ENCODE measurements at regions not wholly inside any gene's neighbourhood (a gene's known extent, or its start where the extent isn't known, plus 50 kb on each side); places are given as distances from the start of the nearest gene placed in this dataset.

DNA sequence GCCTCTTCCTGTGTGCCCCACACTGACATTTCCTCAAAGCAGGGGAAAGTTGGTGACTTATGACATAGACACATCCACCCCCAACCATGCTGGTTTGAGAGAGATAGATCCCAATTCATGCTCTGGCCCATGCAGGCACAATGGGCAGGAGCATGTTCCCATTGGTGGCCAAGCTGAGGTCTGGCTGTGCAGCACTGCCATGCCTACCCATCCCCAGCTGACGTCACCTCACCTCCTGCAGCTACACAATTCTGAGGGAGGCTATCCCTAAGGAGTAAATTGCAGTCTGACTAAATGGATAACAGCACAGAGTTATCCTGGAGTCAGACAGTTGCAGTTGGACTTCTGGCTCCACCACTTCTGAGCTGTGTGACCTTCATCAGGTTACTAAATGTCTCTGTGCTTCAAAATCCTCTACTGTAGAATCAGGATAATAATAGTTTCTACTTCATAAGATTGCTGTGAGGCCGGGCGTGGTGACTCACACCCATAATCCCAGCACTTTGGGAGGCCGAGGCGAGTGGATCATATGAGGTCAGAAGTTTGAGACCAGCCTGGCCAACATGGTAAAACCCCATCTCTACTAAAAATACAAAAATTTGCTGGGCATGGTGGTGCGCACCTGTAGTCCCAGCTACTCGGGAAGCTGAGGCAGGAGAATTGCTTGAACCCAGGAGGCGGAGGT, 323.9 kb downstream of the BCL11B start:
- FAIRE-seq: no peak
- peaks cover 13% of the 10 kb centered on the region for H3K27me3 Mint-ChIP-seq (ENCODE audit: low read depth, unreplicated experiment)
- no peak overlapping the region for H3K27ac ChIP-seq (ENCODE audit: low read depth, low read length)
- H3K27me3 ChIP-seq (ENCODE audit: insufficient read depth, low read length): no peaks in the 10 kb centered on the region
- H3K9me3 Mint-ChIP-seq (ENCODE audit: unreplicated experiment): peaks cover 8% of the 10 kb centered on the region
- peaks cover 5% of the 10 kb centered on the region for H3K4me1 Mint-ChIP-seq (ENCODE audit: low read depth, unreplicated experiment)
- H3K4me1 ChIP-seq (ENCODE audit: insufficient read depth, low read length): peaks cover 7% of the 10 kb centered on the region
- no peaks in the 10 kb centered on the region for H3K79me2 ChIP-seq (ENCODE audit: insufficient read depth, low read length)
- H3K36me3 ChIP-seq (ENCODE audit: insufficient read depth, low read length): no peaks in the 10 kb centered on the region
- H3K4me3 ChIP-seq (ENCODE audit: insufficient read depth, low read depth, low read length): no peak overlapping the region
- H3K4me3 Mint-ChIP-seq (ENCODE audit: unreplicated experiment): no peak overlapping the region
- H3K4me2 ChIP-seq (ENCODE audit: low read length): no peak overlapping the region
- TF ChIP-seq, protein P1, sequence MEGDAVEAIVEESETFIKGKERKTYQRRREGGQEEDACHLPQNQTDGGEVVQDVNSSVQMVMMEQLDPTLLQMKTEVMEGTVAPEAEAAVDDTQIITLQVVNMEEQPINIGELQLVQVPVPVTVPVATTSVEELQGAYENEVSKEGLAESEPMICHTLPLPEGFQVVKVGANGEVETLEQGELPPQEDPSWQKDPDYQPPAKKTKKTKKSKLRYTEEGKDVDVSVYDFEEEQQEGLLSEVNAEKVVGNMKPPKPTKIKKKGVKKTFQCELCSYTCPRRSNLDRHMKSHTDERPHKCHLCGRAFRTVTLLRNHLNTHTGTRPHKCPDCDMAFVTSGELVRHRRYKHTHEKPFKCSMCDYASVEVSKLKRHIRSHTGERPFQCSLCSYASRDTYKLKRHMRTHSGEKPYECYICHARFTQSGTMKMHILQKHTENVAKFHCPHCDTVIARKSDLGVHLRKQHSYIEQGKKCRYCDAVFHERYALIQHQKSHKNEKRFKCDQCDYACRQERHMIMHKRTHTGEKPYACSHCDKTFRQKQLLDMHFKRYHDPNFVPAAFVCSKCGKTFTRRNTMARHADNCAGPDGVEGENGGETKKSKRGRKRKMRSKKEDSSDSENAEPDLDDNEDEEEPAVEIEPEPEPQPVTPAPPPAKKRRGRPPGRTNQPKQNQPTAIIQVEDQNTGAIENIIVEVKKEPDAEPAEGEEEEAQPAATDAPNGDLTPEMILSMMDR (IDR thresholded peaks at IDR 0.05; ENCODE audit: insufficient read depth, low read depth, low read length): no peak
- TF ChIP-seq EZH2 (IDR thresholded peaks at IDR 0.05; ENCODE audit: insufficient read depth, low read length): no peak
- no peaks in the 10 kb centered on the region for H4K20me1 ChIP-seq (ENCODE audit: insufficient read depth, low read length)
- no peaks in the 10 kb centered on the region for H3K9me3 ChIP-seq (ENCODE audit: insufficient read depth, low read depth, low read length)
- H3K27ac Mint-ChIP-seq (ENCODE audit: unreplicated experiment): no peak overlapping the region
- no peaks in the 10 kb centered on the region for H3K36me3 Mint-ChIP-seq (ENCODE audit: low read depth, unreplicated experiment)
- no peak overlapping the region for H2AFZ ChIP-seq (ENCODE audit: low read depth, low read length)
- no peak overlapping the region for H3K9ac ChIP-seq (ENCODE audit: low read length)
- no peak for DNase-seq (ENCODE audit: low read depth)

DNA sequence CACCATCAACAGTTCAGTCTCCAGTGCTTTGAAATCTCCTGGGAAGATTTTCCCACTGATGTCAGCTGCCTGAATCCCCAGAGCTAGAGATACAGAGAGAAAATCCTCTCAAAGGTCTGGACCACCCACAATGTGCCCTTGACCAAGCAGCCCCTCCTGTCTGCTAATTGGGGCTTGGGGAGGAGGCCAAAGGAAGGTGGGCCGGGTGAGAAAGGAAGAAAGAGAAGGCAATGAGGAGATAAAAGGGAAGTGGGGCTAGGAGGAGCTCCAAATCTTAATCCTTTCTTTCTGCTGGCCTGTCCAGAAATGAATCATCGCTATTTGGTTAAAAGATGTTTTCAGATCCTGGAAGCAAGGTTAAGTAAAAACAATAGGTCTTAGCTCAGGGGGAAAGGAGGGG, 322.9 kb downstream of the BCL11B start:
- Mint-ChIP-seq H3K4me1 (ENCODE audit: low read depth, unreplicated experiment) (peaks cover 6% of the 10 kb centered on the region), H3K27me3 (ENCODE audit: low read depth, unreplicated experiment) (peaks cover 13% of the 10 kb centered on the region), H3K4me3 (ENCODE audit: unreplicated experiment) (no peak overlapping the region), H3K9me3 (ENCODE audit: unreplicated experiment) (peaks cover 8% of the 10 kb centered on the region), H3K36me3 (ENCODE audit: low read depth, unreplicated experiment) (no peaks in the 10 kb centered on the region), H3K27ac (ENCODE audit: unreplicated experiment) (peak overlapping the region; percentile 18)
- H3K9ac ChIP-seq (ENCODE audit: low read length): no peak overlapping the region
- TF ChIP-seq, protein P1 (IDR thresholded peaks at IDR 0.05; ENCODE audit: insufficient read depth, low read depth, low read length): no peak
- TF ChIP-seq EZH2 (IDR thresholded peaks at IDR 0.05; ENCODE audit: insufficient read depth, low read length): no peak
- H3K27ac ChIP-seq (ENCODE audit: low read depth, low read length): no peak overlapping the region
- H2AFZ ChIP-seq (ENCODE audit: low read depth, low read length): no peak overlapping the region
- no peaks in the 10 kb centered on the region for H4K20me1 ChIP-seq (ENCODE audit: insufficient read depth, low read length)
- H3K4me3 ChIP-seq (ENCODE audit: insufficient read depth, low read depth, low read length): no peak overlapping the region
- no peaks in the 10 kb centered on the region for H3K79me2 ChIP-seq (ENCODE audit: insufficient read depth, low read length)
- H3K27me3 ChIP-seq (ENCODE audit: insufficient read depth, low read length): no peaks in the 10 kb centered on the region
- FAIRE-seq: no peak
- no peak overlapping the region for H3K4me2 ChIP-seq (ENCODE audit: low read length)
- H3K9me3 ChIP-seq (ENCODE audit: insufficient read depth, low read depth, low read length): no peaks in the 10 kb centered on the region
- H3K4me1 ChIP-seq (ENCODE audit: insufficient read depth, low read length): peaks cover 17% of the 10 kb centered on the region
- no peak for DNase-seq (ENCODE audit: low read depth)
- H3K36me3 ChIP-seq (ENCODE audit: insufficient read depth, low read length): no peaks in the 10 kb centered on the region

DNA sequence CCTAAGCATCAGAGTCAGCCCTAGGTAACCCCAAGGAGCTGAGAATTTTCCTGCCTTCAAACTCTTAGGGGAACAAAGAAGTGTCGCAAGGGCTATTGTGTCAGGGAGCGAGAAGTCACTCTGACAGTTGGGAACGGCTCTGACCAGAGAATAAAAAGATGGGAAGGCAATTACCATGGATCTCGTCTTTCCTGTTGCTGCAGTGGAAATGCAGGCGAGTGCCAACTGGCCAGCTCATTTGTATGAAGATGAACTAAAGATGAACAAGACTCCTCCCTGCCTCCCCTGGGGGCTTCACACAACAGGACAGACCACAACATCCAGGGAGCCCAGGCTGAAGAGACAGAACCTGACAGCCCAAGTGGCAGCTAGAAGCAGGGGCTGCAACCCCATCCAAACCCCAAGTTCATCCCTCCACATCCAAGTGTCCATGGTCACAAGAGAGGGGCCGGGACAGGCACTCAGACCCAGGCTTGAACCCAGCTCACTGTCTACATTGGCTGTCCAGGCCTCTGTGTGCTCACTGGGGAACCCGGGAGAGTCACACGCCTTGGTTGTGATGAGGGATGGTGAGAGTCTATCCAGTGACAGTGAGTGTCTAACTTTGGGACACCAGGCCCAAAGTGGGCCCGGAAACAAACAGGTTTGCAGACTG, 322.4 kb downstream of the BCL11B start:
- no peaks in the 10 kb centered on the region for H3K36me3 ChIP-seq (ENCODE audit: insufficient read depth, low read length)
- H3K79me2 ChIP-seq (ENCODE audit: insufficient read depth, low read length): no peaks in the 10 kb centered on the region
- Mint-ChIP-seq H3K27ac (ENCODE audit: unreplicated experiment) (peak overlapping the region; percentile 18), H3K4me1 (ENCODE audit: low read depth, unreplicated experiment) (peaks cover 10% of the 10 kb centered on the region), H3K27me3 (ENCODE audit: low read depth, unreplicated experiment) (peaks cover 16% of the 10 kb centered on the region), H3K4me3 (ENCODE audit: unreplicated experiment) (no peak overlapping the region), H3K9me3 (ENCODE audit: unreplicated experiment) (peaks cover 7% of the 10 kb centered on the region), H3K36me3 (ENCODE audit: low read depth, unreplicated experiment) (no peaks in the 10 kb centered on the region)
- TF ChIP-seq, protein P1 (IDR thresholded peaks at IDR 0.05; ENCODE audit: insufficient read depth, low read depth, low read length): no peak
- TF ChIP-seq EZH2 (IDR thresholded peaks at IDR 0.05; ENCODE audit: insufficient read depth, low read length): no peak
- H3K9ac ChIP-seq (ENCODE audit: low read length): no peak overlapping the region
- no peak overlapping the region for H3K4me2 ChIP-seq (ENCODE audit: low read length)
- DNase-seq (ENCODE audit: low read depth) (no peak), FAIRE-seq (no peak)
- no peaks in the 10 kb centered on the region for H3K27me3 ChIP-seq (ENCODE audit: insufficient read depth, low read length)
- no peaks in the 10 kb centered on the region for H3K9me3 ChIP-seq (ENCODE audit: insufficient read depth, low read depth, low read length)
- H2AFZ ChIP-seq (ENCODE audit: low read depth, low read length): no peak overlapping the region
- H4K20me1 ChIP-seq (ENCODE audit: insufficient read depth, low read length): no peaks in the 10 kb centered on the region
- H3K27ac ChIP-seq (ENCODE audit: low read depth, low read length): no peak overlapping the region
- H3K4me3 ChIP-seq (ENCODE audit: insufficient read depth, low read depth, low read length): no peak overlapping the region
- peaks cover 17% of the 10 kb centered on the region for H3K4me1 ChIP-seq (ENCODE audit: insufficient read depth, low read length)

Data from astrocyte (in vitro differentiated cells and primary cell).